Stimulated activated memory B cell treated with anti-CD40 and anti-IgM and Interleukin-4, amounts not matched to agents 10 μg/mL and 1 μg/mL and 100 μg/mL, for 72 hours (primary cell): ENCODE measurements at regions not wholly inside any gene's neighbourhood (a gene's known extent, or its start where the extent isn't known, plus 50 kb on each side); places are given as distances from the start of the nearest gene placed in this dataset.
"Not testable (repeated sequence)": the region's sequence is repeated elsewhere in the genome, so short reads cannot be mapped to it uniquely, and the experiment has no call there.

Source experiments
- ATAC-seq: fragments of 150-1000 bp; cut with Tn5 transposase; 2 replicates; pipeline ENCODE4 v1.10.0; 2021
- H3K27ac Mint-ChIP-seq: one replicate; pipeline ENCODE4 v1.8.0; 2022; ENCODE audit warnings: mild to moderate bottlenecking, mixed read lengths
- H3K27me3 Mint-ChIP-seq: one replicate; pipeline ENCODE4 v1.8.0; 2022; ENCODE audit warnings: mixed read lengths
- H3K36me3 Mint-ChIP-seq: one replicate; pipeline ENCODE4 v1.8.0; 2022; ENCODE audit warnings: mixed read lengths
- H3K4me1 Mint-ChIP-seq: one replicate; pipeline ENCODE4 v1.8.0; 2022; ENCODE audit warnings: mixed read lengths
- H3K4me3 Mint-ChIP-seq: one replicate; pipeline ENCODE4 v1.8.0; 2022; ENCODE audit warnings: mild to moderate bottlenecking, moderate library complexity, mixed read lengths
- H3K9me3 Mint-ChIP-seq: one replicate; pipeline ENCODE4 v1.8.0; 2022; ENCODE audit warnings: mixed read lengths

DNA sequence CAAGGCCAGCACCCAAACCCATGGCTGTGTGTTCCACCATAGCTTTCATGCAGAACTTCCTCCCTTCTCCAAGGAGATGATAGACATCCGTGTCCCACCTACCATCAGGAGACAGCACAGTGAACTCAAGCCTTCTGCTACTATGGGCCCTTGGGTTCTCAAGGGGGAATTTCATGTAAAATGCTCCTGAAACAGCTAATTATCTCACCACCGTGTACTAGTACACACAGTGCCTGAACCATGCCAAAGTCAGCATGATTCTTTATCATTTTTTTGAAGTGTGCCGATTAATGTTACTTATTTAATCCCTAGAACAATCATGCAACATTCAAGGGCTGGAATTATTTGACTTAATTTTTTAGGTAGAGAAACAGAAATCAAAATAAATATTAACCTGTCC lies 53.9 kb upstream of the FCGR1A start:
- not testable (repeated sequence) for H3K27ac Mint-ChIP-seq, H3K36me3 Mint-ChIP-seq, ATAC-seq, H3K9me3 Mint-ChIP-seq, H3K4me1 Mint-ChIP-seq, H3K4me3 Mint-ChIP-seq, H3K27me3 Mint-ChIP-seq
